ENCODE measurements at regions not wholly inside any gene's neighbourhood (a gene's known extent, or its start where the extent isn't known, plus 50 kb on each side); places are given as distances from the start of the nearest gene placed in this dataset.

GRCh38 chr3:106423321-106424225 is 554.8 kb upstream of the CBLB start:
- ChIA-PET POLR2A (no interaction called here), CTCF (interaction anchor here (3.1 kb wide), 1 partner anchor 12 kb away, joined by 9 read pairs; no protein-coding TSS in a partner anchor)
- no peak for TF ChIP-seq CTCF (IDR thresholded peaks at IDR 0.05; ENCODE audit: insufficient read depth, low read depth, low read length)
- Histone ChIP-seq H3K4me3 (ENCODE audit: low read depth, low read length) (no peak overlapping the region), H3K27me3 (ENCODE audit: control insufficient read depth, insufficient read depth, low read length) (no peaks in the 10 kb centered on the region), H3K36me3 (ENCODE audit: control insufficient read depth, insufficient read depth, low read length) (no peaks in the 10 kb centered on the region)
- no peak for DNase-seq (ENCODE audit: low read depth)

- peak; percentile 53 for DNase-seq (ENCODE audit: low read depth)
- ChIA-PET CTCF (interaction anchor here (0.6 kb wide), 1 partner anchor 794 kb away, joined by 3 read pairs; no protein-coding TSS in a partner anchor), POLR2A (no interaction called here)
- H3K27me3 ChIP-seq (ENCODE audit: control insufficient read depth, insufficient read depth, low read length): no peaks in the 10 kb centered on the region
- no peak for TF ChIP-seq CTCF (IDR thresholded peaks at IDR 0.05; ENCODE audit: insufficient read depth, low read depth, low read length)
- H3K4me3 ChIP-seq (ENCODE audit: low read depth, low read length): no peak overlapping the region
- no peaks in the 10 kb centered on the region for H3K36me3 ChIP-seq (ENCODE audit: control insufficient read depth, insufficient read depth, low read length)
Measured at GRCh38 chr3:106425026-106425425, 556.2 kb upstream of the CBLB start.

GRCh38 chr3:106425916-106426315 is 557.1 kb upstream of the CBLB start:
- no peak for TF ChIP-seq CTCF (IDR thresholded peaks at IDR 0.05; ENCODE audit: insufficient read depth, low read depth, low read length)
- H3K27me3 ChIP-seq (ENCODE audit: control insufficient read depth, insufficient read depth, low read length): no peaks in the 10 kb centered on the region
- no peak for DNase-seq (ENCODE audit: low read depth)
- no peak overlapping the region for H3K4me3 ChIP-seq (ENCODE audit: low read depth, low read length)
- no peaks in the 10 kb centered on the region for H3K36me3 ChIP-seq (ENCODE audit: control insufficient read depth, insufficient read depth, low read length)
- CTCF ChIA-PET: interaction anchor here (0.9 kb wide), 1 partner anchor 183 kb away, joined by 3 read pairs; no protein-coding TSS in a partner anchor
- POLR2A ChIA-PET: no interaction called here

GRCh38 chr3:106428565-106428994 is 559.8 kb upstream of the CBLB start:
- ChIA-PET POLR2A (no interaction called here), CTCF (interaction anchor here (1.0 to 1.6 kb wide), 2 partner anchors 138 to 181 kb away, joined by 3 to 5 read pairs; no protein-coding TSS in a partner anchor)
- H3K27me3 ChIP-seq (ENCODE audit: control insufficient read depth, insufficient read depth, low read length): no peaks in the 10 kb centered on the region
- no peak overlapping the region for H3K4me3 ChIP-seq (ENCODE audit: low read depth, low read length)
- TF ChIP-seq CTCF (IDR thresholded peaks at IDR 0.05; ENCODE audit: insufficient read depth, low read depth, low read length): no peak
- peak; percentile 98 for DNase-seq (ENCODE audit: low read depth)
- H3K36me3 ChIP-seq (ENCODE audit: control insufficient read depth, insufficient read depth, low read length): no peaks in the 10 kb centered on the region

- no peak for TF ChIP-seq CTCF (IDR thresholded peaks at IDR 0.05; ENCODE audit: insufficient read depth, low read depth, low read length)
- POLR2A ChIA-PET: no interaction called here
- no peak for DNase-seq (ENCODE audit: low read depth)
- Histone ChIP-seq H3K4me3 (ENCODE audit: low read depth, low read length) (no peak overlapping the region), H3K27me3 (ENCODE audit: control insufficient read depth, insufficient read depth, low read length) (no peaks in the 10 kb centered on the region), H3K36me3 (ENCODE audit: control insufficient read depth, insufficient read depth, low read length) (no peaks in the 10 kb centered on the region)
- CTCF ChIA-PET: interaction anchor here (0.9 to 1.0 kb wide), 2 partner anchors 8 to 461 kb away, joined by 3 read pairs; no protein-coding TSS in a partner anchor
Measured at GRCh38 chr3:106431721-106432120, 562.9 kb upstream of the CBLB start.
